ENCODE measurements at regions not wholly inside any gene's neighbourhood (a gene's known extent, or its start where the extent isn't known, plus 50 kb on each side); places are given as distances from the start of the nearest gene placed in this dataset.

DNA sequence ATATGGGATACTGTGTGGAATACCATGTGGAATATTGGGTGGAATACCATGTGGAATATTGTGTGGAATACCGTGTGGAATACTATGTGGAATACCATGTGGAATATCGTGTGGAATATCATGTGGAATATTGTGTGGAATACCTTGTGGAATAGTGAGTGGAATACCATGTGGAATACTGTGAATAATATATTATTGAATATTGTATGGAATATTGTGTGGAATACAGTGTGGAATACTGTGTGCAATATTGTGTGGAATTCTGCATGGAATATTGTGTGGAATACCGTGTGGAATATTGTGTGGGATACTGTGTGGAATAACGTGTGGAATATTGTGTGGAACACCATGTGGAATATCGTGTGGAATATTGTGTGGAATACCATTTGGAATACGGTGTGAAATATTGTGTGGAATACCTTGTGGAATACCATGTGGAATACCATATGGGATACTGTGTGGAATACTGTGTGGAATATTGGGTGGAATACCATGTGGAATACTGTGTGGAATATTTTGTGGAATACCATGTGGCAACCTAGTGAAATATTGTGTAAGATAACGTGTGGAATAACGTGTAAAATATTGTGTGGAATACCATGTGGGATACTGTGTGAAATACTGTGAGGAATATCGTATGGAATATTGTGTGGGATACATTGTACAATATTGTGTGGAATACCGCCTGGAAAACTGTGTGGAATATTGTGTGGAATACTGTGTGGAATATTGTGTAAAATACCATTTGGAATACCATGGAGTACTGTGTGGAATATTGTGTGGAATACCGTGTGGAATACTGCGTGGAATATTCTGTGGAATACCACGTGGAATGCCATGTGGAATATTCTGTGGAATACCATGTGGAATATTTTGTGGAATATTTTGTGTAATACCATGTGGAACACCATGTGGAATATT is 133.9 kb upstream of the CHST15 start:
- DNase-seq, result no peak

DNA sequence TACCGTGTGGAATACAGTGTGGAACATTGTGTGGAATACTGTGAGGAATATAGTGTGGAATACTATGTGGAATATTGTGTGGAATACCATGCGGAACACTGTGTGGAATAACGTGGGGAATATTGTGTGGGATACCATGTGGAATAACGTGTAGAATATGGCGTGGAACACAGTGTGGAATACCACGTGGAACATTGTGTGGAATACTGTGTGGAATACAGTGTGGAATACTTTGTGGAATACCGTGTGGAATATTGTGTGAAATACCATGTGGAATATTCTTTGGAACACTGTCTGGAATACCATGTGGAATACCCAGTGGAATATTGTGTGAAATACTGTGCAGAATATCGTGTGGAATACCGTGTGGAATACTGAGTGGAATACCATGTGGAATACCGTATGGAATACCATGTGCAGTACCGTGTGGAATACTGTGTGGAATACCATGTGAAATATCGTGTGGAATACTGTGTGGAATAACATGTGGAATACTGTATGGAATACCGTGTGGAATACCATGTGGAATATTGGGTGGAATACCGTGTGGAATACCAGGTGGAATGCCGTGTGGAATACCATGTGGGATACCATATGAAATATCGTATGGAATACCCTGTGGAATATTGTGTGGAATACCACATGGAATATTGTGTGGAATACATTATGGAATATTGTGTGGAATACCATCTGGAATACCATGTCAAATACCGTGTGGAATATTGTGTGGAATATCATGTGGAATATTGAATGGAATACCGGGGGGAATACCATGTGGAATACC is 133.1 kb upstream of the CHST15 start:
- DNase-seq, result no peak

GRCh38 chr10:124225467-124226270 is 132.3 kb upstream of the CHST15 start:
- no peak for DNase-seq

GRCh38 chr10:124225029-124225466 is 131.7 kb upstream of the CHST15 start:
- no peak for DNase-seq

- no peak for DNase-seq
Measured at GRCh38 chr10:124224331-124225028, 131.1 kb upstream of the CHST15 start.

DNA sequence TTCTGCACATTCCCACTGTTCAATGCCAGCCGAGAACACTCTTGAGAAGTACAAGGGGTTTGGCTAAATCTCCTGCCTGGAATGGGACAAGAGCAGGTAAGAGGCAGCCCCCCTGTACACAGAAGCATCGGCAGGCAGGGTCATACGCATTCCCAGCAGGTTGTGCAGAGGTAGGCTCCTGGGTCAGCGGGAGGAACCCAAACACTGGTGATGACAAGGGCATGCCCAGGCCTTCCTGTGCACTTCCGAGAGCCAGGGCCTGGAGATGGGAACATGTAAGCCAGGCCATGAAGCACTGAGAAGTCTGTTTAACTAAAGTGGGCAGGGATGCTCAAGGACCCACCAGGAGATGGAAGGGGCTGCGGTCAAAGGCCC is 130.3 kb upstream of the CHST15 start:
- no peak for DNase-seq

DNA sequence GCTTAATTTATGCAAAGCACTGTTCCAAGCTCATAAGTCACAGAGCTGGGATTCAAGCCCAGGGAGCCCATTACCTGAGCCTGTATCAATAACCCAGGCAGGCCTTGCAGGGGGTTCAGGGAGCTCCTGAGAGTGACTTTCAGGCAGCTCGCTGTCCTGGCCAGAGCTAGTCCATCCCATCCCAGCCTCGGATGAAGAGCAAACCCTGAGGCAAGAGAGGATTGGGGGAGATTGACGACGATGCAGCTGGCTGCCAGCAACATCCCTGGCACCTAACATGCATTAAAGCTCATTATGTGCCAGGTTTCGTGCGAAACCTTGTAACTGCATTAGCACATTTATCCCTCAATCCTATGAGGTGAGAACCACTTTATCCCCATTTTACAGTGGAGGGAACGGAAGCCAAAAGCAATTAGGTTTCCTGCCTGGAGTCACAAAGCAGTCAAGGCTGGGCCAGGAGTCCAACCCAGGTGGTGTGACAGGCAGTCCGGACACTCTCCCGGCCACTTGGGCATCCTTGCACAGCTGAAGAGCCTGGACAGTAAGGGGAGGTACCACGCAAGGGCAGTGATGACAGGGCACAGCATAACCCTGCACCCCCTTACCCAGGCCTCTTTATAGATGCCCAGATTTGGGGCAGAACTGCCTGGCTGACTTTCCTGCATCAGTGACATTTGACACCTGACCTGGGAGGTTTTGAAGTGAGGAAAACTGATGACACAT is 129.8 kb upstream of the CHST15 start:
- DNase-seq, result no peak

DNA sequence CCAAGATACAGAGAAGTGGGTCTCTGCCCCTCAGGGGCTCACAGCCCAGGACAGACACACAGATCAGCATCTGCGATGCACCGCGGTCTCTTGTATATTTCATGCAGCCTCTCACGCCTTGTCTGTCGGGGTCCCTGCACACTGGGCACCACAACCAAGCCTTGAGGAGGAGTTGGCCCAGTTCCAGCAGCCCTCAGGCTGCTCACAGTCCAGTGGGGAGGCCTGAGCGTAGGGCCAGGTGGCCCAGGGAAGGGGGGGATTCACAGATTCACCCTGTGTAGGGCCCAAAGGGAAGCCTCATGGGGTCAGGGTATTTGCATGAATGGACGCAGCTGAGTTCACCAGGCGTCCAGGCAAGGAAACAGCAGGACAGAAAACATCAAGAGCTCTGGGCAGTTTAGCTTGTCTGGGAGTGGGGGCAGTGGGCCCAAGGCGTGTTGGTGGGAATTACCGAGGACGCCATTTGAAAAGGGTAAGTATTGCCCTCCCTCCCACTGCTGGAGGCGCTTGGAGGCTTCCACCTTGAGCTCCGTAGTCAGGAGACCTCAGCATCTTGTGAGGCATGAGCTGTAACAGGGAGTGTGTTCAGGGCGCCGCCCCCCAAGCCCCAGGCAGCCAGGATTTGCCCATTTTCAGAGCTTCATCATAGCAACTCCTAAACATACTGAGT is 129.1 kb upstream of the CHST15 start:
- no peak for DNase-seq

DNA sequence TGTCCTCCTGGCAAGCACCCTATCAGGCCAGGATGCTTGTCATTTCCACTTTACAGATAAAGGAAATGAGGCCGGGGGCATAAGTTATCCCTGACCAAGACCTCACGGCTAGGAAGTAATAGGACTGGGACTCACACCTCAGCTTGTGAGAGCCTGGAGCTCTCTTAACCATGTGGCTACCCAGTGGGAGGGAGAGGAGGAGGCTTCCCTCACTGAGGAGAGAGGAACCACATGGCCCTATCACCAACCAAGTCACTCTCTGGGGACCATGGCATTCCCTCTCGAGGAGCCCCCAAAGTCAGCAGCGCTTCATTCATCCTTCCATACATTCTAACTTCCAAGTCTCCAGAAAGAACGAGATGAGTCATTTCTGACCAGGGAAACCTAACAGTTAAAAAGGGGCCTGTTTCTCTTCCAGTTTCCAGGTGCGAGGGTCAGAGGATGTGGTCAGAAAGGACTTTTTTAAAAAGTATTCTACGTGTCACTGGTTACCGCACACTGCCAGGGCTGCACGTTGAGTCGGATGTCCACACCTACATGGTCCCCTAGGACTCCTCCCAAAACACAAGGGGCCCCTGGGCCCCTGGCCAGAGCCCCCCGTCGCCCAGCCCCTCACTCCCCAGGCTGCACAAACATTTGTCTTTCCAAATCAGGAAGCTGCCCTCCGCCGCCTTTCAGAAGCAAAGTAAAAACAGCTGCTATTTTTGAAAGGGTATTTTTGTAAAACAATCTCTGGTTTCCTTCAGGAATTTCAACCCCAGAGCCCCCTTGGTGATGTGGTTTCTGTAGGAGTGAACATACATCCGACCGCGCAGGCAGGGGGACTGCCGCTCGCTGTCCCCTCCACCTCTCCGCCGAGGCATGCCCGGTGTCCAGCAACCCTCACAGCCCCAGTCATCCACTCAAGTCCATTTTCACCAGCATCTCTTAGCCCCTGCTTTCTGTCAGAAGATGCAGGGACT is 128.2 kb upstream of the CHST15 start:
- peak; percentile 31 for DNase-seq

GRCh38 chr10:124220971-124221355 is 127.6 kb upstream of the CHST15 start:
- no peak for DNase-seq

- DNase-seq, result no peak
Measured at GRCh38 chr10:124220547-124220946, 127.1 kb upstream of the CHST15 start.

DNA sequence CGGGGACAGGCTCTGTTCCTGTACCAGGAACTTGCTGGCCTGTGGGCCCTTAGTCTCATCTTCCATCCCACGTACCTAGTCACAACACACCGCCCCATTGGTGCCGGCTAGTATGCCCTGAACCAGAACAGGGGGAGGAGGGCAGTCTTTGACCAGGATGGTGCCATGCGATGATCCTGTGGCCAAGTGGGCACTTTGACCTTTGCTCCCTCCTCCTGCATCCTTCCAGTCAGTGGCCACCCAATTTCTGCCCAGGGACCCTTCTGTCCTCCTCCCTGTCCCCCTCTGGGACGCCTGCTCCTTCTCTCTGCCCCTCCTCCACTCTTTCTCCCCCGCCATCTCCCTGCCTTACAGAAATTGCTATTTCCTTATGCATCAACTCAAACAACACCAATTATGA is 126.3 kb upstream of the CHST15 start:
- no peak for DNase-seq

DNA sequence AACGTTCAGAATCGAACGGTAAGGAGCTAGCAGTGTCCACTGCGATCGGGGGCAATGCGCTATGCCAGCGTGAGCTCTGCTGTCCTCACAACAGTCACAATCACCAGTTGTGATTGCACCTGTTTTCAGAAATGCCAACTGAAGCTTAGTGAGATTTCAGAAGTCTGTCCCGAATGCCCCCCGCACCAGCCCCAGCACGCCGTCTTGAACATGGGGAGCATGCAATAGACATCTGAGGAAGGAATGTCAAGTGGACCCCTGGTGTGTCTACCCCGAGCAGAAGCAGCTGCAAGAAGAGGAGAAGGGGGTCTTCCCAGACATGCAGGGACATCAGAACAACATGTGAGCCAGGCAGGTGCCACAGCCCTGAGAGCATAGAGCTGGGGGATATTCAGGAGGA is 125.7 kb upstream of the CHST15 start:
- no peak for DNase-seq

- DNase-seq, result no peak
Measured at GRCh38 chr10:124217906-124218804, 124.8 kb upstream of the CHST15 start.

DNA sequence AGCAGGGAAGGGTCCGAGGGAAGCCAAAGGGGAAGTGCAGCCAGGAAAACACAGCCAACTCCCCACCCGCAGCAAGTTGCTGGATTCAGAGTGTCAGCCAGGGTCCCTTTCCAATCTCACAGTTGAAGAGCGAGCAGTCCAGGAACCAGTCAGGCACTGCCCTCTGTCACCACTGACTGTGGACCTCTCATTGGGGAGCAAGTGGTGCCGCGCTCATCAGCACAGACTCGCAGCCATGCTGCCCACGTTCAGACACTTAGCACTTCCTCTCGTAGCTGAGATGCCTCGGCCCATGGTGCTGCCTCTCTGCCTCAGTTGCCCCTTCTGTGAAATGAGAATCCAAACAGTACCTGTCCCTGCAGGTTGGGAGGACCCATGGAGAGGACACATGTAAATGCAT is 123.6 kb upstream of the CHST15 start:
- no peak for DNase-seq

DNA sequence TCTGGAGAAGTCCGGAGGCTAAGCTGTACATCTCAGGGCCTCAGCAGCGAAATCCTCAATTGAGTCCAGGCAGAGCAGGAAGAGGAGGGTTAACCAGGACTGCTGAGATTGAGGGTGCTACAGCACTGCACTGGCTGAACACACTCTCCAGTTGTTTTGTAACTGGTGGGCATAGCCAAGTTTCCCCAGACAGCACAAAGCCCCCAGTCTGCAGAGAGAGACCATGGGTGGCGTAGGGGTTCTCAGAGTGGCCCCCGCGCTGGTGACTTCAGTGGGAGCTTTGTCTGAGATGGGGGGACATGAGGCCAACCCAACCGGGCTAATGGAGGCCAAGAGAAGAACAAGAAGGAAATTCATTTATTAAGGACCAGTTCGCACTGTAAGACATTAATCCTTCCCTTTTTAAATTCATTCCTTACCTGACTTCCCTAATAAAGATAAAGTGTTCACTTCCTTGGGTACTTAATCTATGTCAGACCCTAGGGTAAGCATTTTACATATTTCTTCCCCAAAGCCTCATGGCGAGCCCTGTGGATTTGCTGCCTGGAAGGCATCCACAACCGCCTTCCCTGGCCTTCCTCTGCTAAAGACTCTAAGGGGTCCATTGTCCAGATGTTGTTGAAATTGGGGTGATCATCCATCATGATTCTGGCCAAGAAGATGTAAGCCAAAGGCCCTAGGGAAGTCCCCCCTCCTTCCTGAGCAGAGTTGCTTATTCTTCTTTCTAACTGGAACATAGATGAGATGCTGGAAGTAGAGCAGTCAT is 121.4 kb upstream of the CHST15 start:
- DNase-seq, result no peak

GRCh38 chr10:124213899-124214510 is 120.6 kb upstream of the CHST15 start:
- no peak for DNase-seq

All from skin of body (tissue), 1 donor.